Activated naive CD8-positive, alpha-beta T cell treated with anti-CD3 and anti-CD28 coated beads, Interleukin-2, amount 10 ng/mL, durations not matched to agents 7 days and 5 days (primary cell): ENCODE measurements at regions not wholly inside any gene's neighbourhood (a gene's known extent, or its start where the extent isn't known, plus 50 kb on each side); places are given as distances from the start of the nearest gene placed in this dataset.

Source experiments
- ATAC-seq: fragments of 150-1000 bp; cut with Tn5 transposase; one replicate; pipeline ENCODE4 v1.10.0; 2021; ENCODE audit warnings: low read depth, moderate library complexity
- POLR2A ChIA-PET: fragments of 350-600 bp; sonication (Branson Sonifier 250); formaldehyde crosslinking; loops from one replicate; lab custom pipeline; 2021; ENCODE audit warnings: antibody characterized with exemption; lab: Charles Lee
- DNase-seq: peaks from one replicate; pipeline ENCODE4 v3.0.0; 2021
- H3K27ac Mint-ChIP-seq: one replicate; pipeline ENCODE4 v1.8.0; 2022; ENCODE audit warnings: mild to moderate bottlenecking, mixed read lengths
- H3K27me3 Mint-ChIP-seq: one replicate; pipeline ENCODE4 v1.8.0; 2022; ENCODE audit warnings: mild to moderate bottlenecking, moderate library complexity, mixed read lengths
- H3K36me3 Mint-ChIP-seq: one replicate; pipeline ENCODE4 v1.8.0; 2021; ENCODE audit warnings: mild to moderate bottlenecking, mixed read lengths
- H3K4me1 Mint-ChIP-seq: one replicate; pipeline ENCODE4 v1.8.0; 2021; ENCODE audit warnings: mixed read lengths
- H3K4me3 Mint-ChIP-seq: one replicate; pipeline ENCODE4 v1.8.0; 2022; ENCODE audit warnings: mild to moderate bottlenecking, moderate library complexity, mixed read lengths
- H3K9me3 Mint-ChIP-seq: one replicate; pipeline ENCODE4 v1.8.0; 2021; ENCODE audit warnings: mixed read lengths

DNA sequence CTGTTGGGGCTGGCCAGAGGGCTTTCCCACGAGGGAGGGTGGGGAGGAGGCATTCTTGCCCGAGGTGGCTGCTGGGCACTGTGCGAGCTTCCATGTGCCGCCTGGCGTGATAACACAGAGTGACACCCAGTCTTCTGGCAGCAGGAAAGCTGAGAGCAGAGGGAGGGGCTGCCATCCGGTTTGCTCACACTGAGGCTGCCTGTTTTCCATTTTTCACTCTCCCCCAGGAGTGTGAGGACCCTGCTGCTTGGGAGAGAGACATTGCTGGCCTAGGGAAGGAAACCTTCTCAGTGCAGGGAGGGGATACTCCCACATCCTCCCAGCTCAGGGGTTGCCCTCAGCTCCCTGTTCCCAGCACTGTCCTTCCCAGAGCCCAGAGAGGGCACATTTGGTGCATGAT, 73.1 kb downstream of the INHBB start:
- Mint-ChIP-seq H3K4me1 (no peaks in the 10 kb centered on the region), H3K9me3 (no peaks in the 10 kb centered on the region), H3K27me3 (peaks cover 20% of the 10 kb centered on the region), H3K27ac (no peak overlapping the region), H3K4me3 (no peak overlapping the region), H3K36me3 (no peaks in the 10 kb centered on the region)
- POLR2A ChIA-PET, result no interaction called here
- no peak for ATAC-seq
- no peak for DNase-seq

GRCh38 chr2:120419955-120420354, 74.0 kb downstream of the INHBB start:
- Mint-ChIP-seq H3K27me3 (peaks cover 17% of the 10 kb centered on the region), H3K36me3 (no peaks in the 10 kb centered on the region), H3K9me3 (no peaks in the 10 kb centered on the region), H3K27ac (no peak overlapping the region), H3K4me3 (no peak overlapping the region), H3K4me1 (no peaks in the 10 kb centered on the region)
- POLR2A ChIA-PET, result no interaction called here
- ATAC-seq (no peak), DNase-seq (no peak)

GRCh38 chr2:120421126-120421829, 75.3 kb downstream of the INHBB start:
- H3K9me3 Mint-ChIP-seq, result no peaks in the 10 kb centered on the region
- H3K4me1 Mint-ChIP-seq, result no peaks in the 10 kb centered on the region
- ATAC-seq (no peak), DNase-seq (no peak)
- POLR2A ChIA-PET, result no interaction called here
- no peak overlapping the region for H3K27ac Mint-ChIP-seq
- no peak overlapping the region for H3K4me3 Mint-ChIP-seq
- no peaks in the 10 kb centered on the region for H3K36me3 Mint-ChIP-seq
- peaks cover 17% of the 10 kb centered on the region for H3K27me3 Mint-ChIP-seq

DNA sequence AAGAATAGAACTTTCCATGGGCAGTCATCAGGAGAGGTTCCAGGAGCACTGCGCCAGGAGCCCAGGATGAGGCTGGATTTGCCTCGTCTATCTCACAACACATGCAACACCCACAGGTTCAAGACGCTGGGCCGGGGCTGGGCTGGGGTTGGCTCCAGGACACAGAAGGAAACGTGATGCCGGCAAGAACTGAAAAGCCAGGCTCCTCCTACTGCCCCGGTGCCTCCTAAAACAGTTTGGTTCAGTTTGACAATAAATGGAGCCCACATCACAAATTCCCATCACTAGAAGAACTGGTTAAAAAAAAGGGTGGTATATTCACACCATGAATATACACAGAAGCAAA, 75.9 kb downstream of the INHBB start:
- Mint-ChIP-seq H3K4me1 (no peaks in the 10 kb centered on the region), H3K27me3 (peaks cover 19% of the 10 kb centered on the region), H3K36me3 (no peaks in the 10 kb centered on the region), H3K9me3 (no peaks in the 10 kb centered on the region), H3K27ac (no peak overlapping the region), H3K4me3 (no peak overlapping the region)
- POLR2A ChIA-PET, result no interaction called here
- ATAC-seq (no peak), DNase-seq (no peak)

DNA sequence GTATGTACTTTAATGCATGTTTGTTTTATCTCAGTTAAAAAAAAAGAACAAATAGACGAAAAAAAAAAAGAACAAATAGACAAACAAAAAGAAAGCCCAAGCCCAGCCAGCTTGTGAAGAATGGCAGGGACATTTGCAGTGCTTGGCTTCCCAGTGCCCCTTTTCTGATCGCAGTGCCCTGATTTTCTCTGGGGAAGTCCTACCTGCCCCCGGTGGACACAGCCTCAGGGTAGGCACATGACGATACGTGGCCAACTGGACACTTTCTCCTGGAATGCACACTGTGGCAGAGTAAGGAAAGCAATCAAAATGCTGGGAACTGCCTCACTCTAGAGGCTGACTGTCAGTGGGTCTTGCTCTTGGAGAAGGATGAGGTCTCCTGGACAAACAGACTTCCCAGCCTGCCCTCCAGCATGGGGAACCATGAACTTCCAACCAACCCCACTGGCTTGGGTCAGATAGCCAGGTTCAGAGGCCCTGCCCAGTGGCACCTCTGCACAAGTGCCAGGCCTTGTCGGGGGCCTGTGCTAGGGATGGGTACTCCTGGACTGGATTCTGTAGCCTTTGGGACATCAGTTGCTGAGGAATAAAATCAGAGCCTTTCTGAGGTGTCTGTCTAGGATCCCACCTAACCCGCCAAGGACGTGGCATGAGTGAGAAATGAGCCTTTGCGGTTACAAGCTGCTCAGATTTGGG, 76.7 kb downstream of the INHBB start:
- H3K4me1 Mint-ChIP-seq, result no peaks in the 10 kb centered on the region
- no peak overlapping the region for H3K27ac Mint-ChIP-seq
- POLR2A ChIA-PET, result no interaction called here
- no peaks in the 10 kb centered on the region for H3K36me3 Mint-ChIP-seq
- no peaks in the 10 kb centered on the region for H3K9me3 Mint-ChIP-seq
- DNase-seq, result no peak
- no peak overlapping the region for H3K4me3 Mint-ChIP-seq
- peaks cover 19% of the 10 kb centered on the region for H3K27me3 Mint-ChIP-seq
- no peak for ATAC-seq

- no peak overlapping the region for H3K4me3 Mint-ChIP-seq
- no peaks in the 10 kb centered on the region for H3K9me3 Mint-ChIP-seq
- POLR2A ChIA-PET, result no interaction called here
- ATAC-seq, result no peak
- H3K4me1 Mint-ChIP-seq, result no peaks in the 10 kb centered on the region
- no peaks in the 10 kb centered on the region for H3K36me3 Mint-ChIP-seq
- DNase-seq, result no peak
- H3K27me3 Mint-ChIP-seq, result peaks cover 19% of the 10 kb centered on the region
- no peak overlapping the region for H3K27ac Mint-ChIP-seq
Measured at GRCh38 chr2:120423167-120423943, 77.4 kb downstream of the INHBB start.

DNA sequence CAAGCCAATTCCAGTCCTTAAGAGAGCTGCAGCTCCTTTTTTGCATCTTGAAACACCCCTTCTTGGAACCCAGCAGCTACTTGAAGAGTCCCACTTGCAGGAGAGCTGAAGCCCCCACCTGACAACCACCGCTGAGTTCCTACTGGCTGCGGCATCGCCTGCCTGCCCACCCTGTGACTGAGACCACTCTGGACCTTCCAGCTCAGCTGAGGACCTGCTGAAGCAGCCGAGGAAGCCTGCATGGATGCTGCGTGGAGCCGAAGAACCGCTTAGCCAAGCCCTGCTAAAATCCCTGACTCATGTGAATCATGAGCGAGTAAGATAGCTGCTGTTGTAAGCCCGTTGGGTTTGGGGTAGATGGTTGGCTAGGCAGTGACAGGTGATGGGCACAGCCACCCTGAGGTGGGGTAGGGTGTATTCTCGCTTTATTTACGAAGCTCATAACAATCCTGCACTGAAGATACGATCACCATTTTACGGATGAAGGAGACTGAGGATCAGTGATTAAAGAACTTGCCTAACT, 78.4 kb downstream of the INHBB start:
- Mint-ChIP-seq H3K27me3 (peaks cover 24% of the 10 kb centered on the region), H3K9me3 (no peaks in the 10 kb centered on the region), H3K4me1 (no peaks in the 10 kb centered on the region), H3K4me3 (no peak overlapping the region), H3K27ac (no peak overlapping the region), H3K36me3 (no peaks in the 10 kb centered on the region)
- ATAC-seq (no peak), DNase-seq (no peak)
- POLR2A ChIA-PET, result no interaction called here

- Mint-ChIP-seq H3K27me3 (peaks cover 26% of the 10 kb centered on the region), H3K4me1 (no peaks in the 10 kb centered on the region), H3K4me3 (no peak overlapping the region), H3K27ac (no peak overlapping the region), H3K9me3 (no peaks in the 10 kb centered on the region), H3K36me3 (no peaks in the 10 kb centered on the region)
- no peak for DNase-seq
- ATAC-seq, result no peak
- POLR2A ChIA-PET, result no interaction called here
Measured at GRCh38 chr2:120425014-120425413, 79.1 kb downstream of the INHBB start.

DNA sequence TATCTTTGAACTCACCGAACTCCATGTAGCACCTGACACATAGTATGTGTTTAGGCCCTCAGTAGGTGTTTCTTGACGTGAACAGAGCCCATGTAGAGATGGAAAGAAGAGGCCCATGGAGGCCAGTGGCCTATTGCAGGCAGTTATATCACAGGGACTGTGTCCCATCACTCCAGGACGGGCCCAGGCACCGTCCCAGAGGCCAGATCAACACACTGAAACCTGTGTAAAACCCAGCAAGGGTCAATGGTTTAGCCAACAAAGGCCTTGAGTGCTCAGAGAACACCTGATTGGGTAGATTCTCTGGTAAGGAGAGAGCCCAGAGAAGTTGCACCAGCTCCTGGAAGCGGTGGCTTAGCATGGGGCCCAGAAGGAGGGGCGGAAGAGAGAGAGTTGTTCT, 82.8 kb downstream of the INHBB start:
- ATAC-seq, result no peak
- no peak for DNase-seq
- Mint-ChIP-seq H3K27ac (no peak overlapping the region), H3K9me3 (no peaks in the 10 kb centered on the region), H3K4me1 (no peaks in the 10 kb centered on the region), H3K27me3 (peaks cover 10% of the 10 kb centered on the region), H3K4me3 (no peak overlapping the region), H3K36me3 (no peaks in the 10 kb centered on the region)
- POLR2A ChIA-PET, result no interaction called here

DNA sequence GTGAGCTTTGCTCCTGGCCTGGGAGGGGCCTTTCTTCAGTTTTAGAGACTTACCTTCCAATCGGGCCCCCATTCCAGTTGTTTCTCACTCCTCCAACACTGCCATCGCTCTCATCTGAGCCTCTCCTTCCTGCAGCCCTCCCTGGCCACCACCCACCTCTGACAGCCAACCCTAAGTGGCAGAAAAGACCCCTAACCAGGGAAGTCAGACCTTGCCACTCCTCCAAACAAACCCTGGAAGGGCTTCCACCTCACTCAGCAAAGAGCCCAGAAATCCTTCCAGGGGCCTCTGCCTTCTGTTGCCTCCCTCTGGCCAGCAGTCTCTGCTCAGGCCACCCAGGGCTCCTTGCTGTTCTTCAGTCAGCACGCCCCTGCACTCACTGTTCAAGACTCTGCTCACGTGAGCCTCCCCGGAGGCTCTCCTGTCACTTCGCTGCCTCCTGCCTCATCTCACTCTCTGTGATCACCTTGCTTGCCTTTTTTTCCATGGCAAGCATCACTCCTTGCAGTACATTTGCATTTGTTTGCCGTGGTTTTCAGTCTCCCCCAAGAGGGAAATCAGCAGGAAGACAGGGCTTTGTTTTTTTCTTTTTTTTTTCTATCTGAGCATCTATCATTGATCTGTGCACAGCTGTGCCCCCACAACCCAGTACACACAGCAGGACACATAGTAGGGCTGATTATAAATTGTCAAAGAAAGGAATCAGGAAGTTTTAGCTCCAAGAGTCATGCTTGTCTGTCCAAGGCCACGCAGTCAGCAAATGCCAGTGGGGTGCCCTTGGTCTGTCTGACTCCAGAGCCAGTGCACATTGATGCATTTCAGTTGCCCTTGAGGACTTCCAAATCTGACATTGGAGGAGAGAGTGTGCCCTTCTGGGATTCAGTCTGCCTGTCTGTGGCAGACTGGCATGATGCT, 83.9 kb downstream of the INHBB start:
- POLR2A ChIA-PET, result no interaction called here
- Mint-ChIP-seq H3K4me3 (no peak overlapping the region), H3K27ac (no peak overlapping the region), H3K27me3 (peaks cover 10% of the 10 kb centered on the region), H3K9me3 (no peaks in the 10 kb centered on the region), H3K36me3 (no peaks in the 10 kb centered on the region), H3K4me1 (no peaks in the 10 kb centered on the region)
- DNase-seq (no peak), ATAC-seq (no peak)

DNA sequence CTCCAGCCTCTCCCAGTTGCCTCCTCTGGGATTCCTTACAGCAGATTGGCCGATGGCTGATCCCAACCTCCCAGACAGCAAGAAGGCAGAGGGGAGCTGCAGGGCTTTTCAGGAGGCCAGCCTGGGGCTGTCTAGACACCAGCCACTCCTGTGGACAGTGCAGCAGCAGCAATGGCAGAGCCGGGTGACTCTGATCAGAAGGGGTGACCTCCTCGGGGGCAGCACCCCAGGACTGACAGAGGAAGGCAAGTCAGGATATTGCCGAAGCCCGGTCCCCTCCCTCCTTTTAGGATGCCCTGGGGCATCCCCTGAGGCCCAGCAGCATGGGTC, 84.5 kb downstream of the INHBB start:
- Mint-ChIP-seq H3K9me3 (no peaks in the 10 kb centered on the region), H3K27ac (no peak overlapping the region), H3K4me3 (no peak overlapping the region), H3K27me3 (peaks cover 10% of the 10 kb centered on the region), H3K36me3 (no peaks in the 10 kb centered on the region), H3K4me1 (no peaks in the 10 kb centered on the region)
- DNase-seq, result no peak
- POLR2A ChIA-PET, result no interaction called here
- ATAC-seq, result no peak

DNA sequence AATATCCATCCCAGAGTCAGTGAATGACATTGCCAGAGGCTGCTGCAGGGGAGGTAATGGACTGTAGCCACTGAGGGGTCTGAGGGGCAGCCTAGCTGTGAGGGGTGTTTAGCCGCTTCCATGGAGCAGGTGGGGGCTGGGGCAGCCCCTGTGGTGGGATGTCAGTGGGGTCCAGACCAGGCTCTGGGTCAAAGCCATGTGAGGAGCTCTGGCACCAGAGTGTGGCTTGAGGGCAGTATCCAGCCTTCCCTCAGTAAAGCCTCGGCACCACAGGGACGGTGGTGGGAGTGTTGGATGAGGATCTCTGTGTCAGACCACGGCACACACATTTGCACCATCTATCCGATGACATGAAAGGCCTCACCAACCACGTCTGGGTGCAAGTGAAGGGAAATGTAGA, 85.0 kb downstream of the INHBB start:
- DNase-seq (no peak), ATAC-seq (no peak)
- Mint-ChIP-seq H3K36me3 (no peaks in the 10 kb centered on the region), H3K27me3 (peaks cover 10% of the 10 kb centered on the region), H3K4me3 (no peak overlapping the region), H3K4me1 (no peaks in the 10 kb centered on the region), H3K27ac (no peak overlapping the region), H3K9me3 (no peaks in the 10 kb centered on the region)
- POLR2A ChIA-PET, result no interaction called here
